ENCODE measurements at regions not wholly inside any gene's neighbourhood (a gene's known extent, or its start where the extent isn't known, plus 50 kb on each side); places are given as distances from the start of the nearest gene placed in this dataset.

- Mint-ChIP-seq H3K4me3 (no peak overlapping the region), H3K4me1 (no peaks in the 10 kb centered on the region)
- H3K9me3 ChIP-seq (replicated peaks in 1 of 2; ENCODE audit: control insufficient read depth in 1 of 2, insufficient read depth in 1 of 2, low read length in 2 of 2), result peaks cover 8 to 14% of the 10 kb centered on the region in 2 donors
These were observed 144.0 kb upstream of the GRIK2 start for GRCh38 chr6:101249470-101249869.

DNA sequence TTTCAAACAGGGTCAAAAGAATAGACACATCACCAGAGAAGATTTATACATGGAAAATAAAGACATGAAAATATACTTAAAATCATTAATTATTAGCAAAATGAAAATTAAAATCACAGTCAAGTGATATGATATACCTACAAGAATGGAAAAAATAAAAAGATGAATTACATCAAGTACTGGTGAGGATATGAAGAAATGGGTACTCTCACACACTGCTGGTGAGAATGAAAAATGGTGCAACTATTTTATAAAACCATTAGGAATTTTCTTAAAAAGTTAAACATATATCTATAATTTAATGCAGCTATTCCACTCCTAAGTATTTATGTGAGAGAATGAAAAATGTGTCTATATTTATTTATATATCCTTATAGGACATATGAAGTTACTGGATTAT is 136.3 kb upstream of the GRIK2 start:
- Histone ChIP-seq H3K4me1 (ENCODE audit: control insufficient read depth in 1 of 2, insufficient read depth in 2 of 2, low read length in 2 of 2) (no peaks in the 10 kb centered on the region), H3K9ac (ENCODE audit: insufficient read depth, low read length, poor library complexity, severe bottlenecking) (no peak overlapping the region), H3K4me3 (replicated peaks in 1 of 3; ENCODE audit: low read depth in 2 of 3, low read length in 3 of 3) (no peak overlapping the region), H3K9me3 (replicated peaks in 1 of 2; ENCODE audit: control insufficient read depth in 1 of 2, insufficient read depth in 1 of 2, low read length in 2 of 2) (peaks cover 4 to 7% of the 10 kb centered on the region in 2 donors), H3K79me2 (ENCODE audit: insufficient read depth, low read length) (no peaks in the 10 kb centered on the region), H3K27me3 (ENCODE audit: control insufficient read depth in 2 of 2, insufficient read depth in 2 of 2, low read length in 2 of 2) (no peaks in the 10 kb centered on the region), H3K36me3 (replicated peaks in 1 of 2; ENCODE audit: control insufficient read depth in 1 of 2, insufficient read depth in 2 of 2, low read length in 2 of 2) (no peaks in the 10 kb centered on the region), H3K4me2 (replicated peaks; ENCODE audit: extremely low read depth, low read length, poor library complexity, severe bottlenecking) (no peak overlapping the region), H4K20me1 (ENCODE audit: insufficient read depth, low read length) (no peaks in the 10 kb centered on the region), H2AFZ (ENCODE audit: insufficient read depth, low read depth, low read length, poor library complexity, severe bottlenecking) (no peak overlapping the region), H3K27ac (ENCODE audit: low read depth in 1 of 2, low read length in 2 of 2) (no peak overlapping the region)
- no peak for TF ChIP-seq CTCF (IDR thresholded peaks at IDR 0.05)
- Mint-ChIP-seq H3K36me3 (no peaks in the 10 kb centered on the region), H3K9me3 (peaks cover 0 to 10% (median 5%) of the 10 kb centered on the region in 7 donors), H3K27me3 (ENCODE audit: low read depth in 3 of 3) (no peaks in the 10 kb centered on the region), H3K27ac (no peak overlapping the region), H3K4me1 (no peaks in the 10 kb centered on the region), H3K4me3 (no peak overlapping the region)
- DNase-seq, result no peak
- intact Hi-C loops (cut with micrococcal nuclease), result no loop called here

More at GRCh38 chr6:101249470-101249869, 144.0 kb upstream of the GRIK2 start:
- H2AFZ ChIP-seq (ENCODE audit: insufficient read depth, low read depth, low read length, poor library complexity, severe bottlenecking), result no peak overlapping the region
- Mint-ChIP-seq H3K27ac (no peak overlapping the region), H3K36me3 (no peaks in the 10 kb centered on the region), H3K9me3 (peaks cover 2 to 17% (median 8%) of the 10 kb centered on the region in 7 donors), H3K27me3 (ENCODE audit: low read depth in 3 of 3) (peaks cover 0 to 2% (median 0%) of the 10 kb centered on the region in 3 donors)
- H3K79me2 ChIP-seq (ENCODE audit: insufficient read depth, low read length), result no peaks in the 10 kb centered on the region
- no peak for DNase-seq
- H3K27me3 ChIP-seq (ENCODE audit: control insufficient read depth in 2 of 2, insufficient read depth in 2 of 2, low read length in 2 of 2), result no peaks in the 10 kb centered on the region
- no peak overlapping the region for H3K27ac ChIP-seq (ENCODE audit: low read depth in 1 of 2, low read length in 2 of 2)
- no peak overlapping the region for H3K4me3 ChIP-seq (replicated peaks in 1 of 3; ENCODE audit: low read depth in 2 of 3, low read length in 3 of 3)
- no peaks in the 10 kb centered on the region for H4K20me1 ChIP-seq (ENCODE audit: insufficient read depth, low read length)
- no peak overlapping the region for H3K4me2 ChIP-seq (replicated peaks; ENCODE audit: extremely low read depth, low read length, poor library complexity, severe bottlenecking)
- H3K9ac ChIP-seq (ENCODE audit: insufficient read depth, low read length, poor library complexity, severe bottlenecking), result no peak overlapping the region
- H3K4me1 ChIP-seq (ENCODE audit: control insufficient read depth in 1 of 2, insufficient read depth in 2 of 2, low read length in 2 of 2), result no peaks in the 10 kb centered on the region
- TF ChIP-seq CTCF (IDR thresholded peaks at IDR 0.05), result no peak
- H3K36me3 ChIP-seq (replicated peaks in 1 of 2; ENCODE audit: control insufficient read depth in 1 of 2, insufficient read depth in 2 of 2, low read length in 2 of 2), result no peaks in the 10 kb centered on the region
- intact Hi-C loops (cut with micrococcal nuclease), result no loop called here

Data from CD14-positive monocyte (primary cell).